GM19328 (cell line): ENCODE measurements at regions not wholly inside any gene's neighbourhood (a gene's known extent, or its start where the extent isn't known, plus 50 kb on each side); places are given as distances from the start of the nearest gene placed in this dataset.

Experiments used
- ATAC-seq: cut with Tn5 transposase; IDR thresholded peaks from one replicate; pipeline ENCODE4 v1.9.1; 2021; ENCODE audit warnings: mild to moderate bottlenecking, moderate library complexity; ENCODE audit not compliant: unreplicated experiment

DNA sequence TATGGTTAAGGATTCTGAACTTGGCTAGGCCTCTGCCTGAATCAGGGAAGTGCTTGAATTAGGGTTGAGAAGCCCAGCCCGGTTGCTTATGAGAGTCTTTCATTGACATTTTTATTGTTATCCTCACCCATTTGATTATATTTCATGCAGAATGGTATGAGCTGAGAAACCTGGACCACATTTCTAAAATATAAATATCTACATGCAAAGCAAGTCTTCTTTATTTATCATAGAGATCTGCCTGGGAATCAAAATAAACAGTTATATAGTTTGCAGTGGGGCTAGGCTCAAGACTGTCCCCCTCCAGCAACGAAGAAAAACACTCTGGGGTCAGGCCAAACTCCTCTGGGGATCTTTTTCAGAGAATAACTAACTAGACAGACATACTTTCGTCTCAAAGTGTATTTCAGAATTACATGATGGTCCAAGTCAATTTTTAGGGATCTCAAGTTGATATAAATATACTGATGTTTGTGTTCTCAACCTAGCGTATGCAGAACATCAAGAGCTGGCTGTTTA, 675.4 kb upstream of the NR2F2 start:
- no peak for ATAC-seq

DNA sequence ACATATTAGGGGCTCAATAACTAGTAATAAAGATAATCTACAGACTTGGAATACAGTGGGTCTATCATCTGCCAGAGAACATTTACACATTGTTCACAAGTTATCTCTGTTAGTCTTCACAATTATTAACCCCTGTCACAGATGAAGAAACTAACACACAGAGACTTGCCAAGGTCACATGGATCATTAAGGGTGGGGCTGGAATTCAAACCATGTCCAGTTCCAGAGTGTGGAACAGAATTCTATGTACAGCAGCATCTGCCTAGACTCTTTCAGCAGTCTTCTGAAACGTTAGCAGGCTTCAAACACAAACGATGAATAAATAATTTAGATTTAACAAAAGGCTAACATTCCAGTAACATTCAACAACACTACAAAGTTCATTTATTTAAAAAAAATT, 673.9 kb upstream of the NR2F2 start:
- no peak for ATAC-seq

DNA sequence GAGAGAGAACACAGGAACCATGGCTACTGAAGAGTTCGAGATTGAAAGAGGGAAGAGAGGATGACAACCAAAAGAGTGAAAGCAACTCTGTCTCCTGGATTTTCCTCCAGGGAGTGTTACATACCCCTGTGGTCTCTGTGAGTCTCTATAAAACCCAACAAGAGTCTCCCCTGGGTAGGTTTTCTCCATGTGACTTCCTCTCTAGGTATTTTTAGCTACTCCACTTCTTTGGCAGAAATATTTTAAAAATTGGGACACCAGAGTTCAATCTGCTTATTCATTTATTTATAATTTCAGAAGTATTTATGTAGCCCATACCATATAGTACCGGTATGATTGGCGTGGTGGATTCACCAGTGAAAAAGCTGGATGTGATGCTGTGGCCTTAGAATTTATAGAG, 671.7 kb upstream of the NR2F2 start:
- ATAC-seq: no peak

DNA sequence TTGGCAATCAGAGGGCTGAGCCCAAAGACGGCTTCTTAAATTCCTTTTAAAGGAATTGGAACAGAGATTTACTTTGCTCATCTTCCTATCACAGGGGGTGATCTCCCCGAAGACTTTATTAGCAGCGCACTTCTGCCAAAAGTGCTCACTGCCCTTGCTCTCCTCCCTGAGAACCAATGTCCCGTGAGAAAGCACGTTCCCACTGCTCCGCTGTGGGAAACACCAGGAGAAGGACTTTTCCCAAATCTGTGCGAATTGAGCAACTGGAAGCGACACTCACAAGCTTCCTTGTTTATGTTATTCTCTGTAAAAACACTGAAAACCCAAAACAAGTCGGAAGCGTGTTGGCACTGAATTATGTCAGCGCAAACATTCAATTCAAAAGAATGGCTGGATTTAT, 670.8 kb upstream of the NR2F2 start:
- no peak for ATAC-seq

DNA sequence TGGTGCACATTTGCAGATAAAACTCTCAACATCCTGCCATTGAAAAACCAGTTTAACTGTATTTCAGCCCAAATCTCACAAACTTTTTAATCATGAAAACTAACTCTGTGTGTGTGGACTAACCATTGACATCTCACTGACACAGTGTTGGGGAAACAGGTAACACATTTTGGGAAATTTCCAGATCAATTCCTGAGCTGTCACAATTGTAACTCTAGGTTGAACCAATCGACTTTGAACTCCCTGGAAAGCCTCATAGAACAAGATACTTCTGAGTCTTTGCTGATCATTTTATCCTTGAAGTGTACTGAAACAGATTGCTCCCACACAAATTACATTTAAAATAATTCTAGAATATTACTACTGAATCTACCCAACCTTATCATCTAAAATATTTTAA, 667.9 kb upstream of the NR2F2 start:
- no peak for ATAC-seq

DNA sequence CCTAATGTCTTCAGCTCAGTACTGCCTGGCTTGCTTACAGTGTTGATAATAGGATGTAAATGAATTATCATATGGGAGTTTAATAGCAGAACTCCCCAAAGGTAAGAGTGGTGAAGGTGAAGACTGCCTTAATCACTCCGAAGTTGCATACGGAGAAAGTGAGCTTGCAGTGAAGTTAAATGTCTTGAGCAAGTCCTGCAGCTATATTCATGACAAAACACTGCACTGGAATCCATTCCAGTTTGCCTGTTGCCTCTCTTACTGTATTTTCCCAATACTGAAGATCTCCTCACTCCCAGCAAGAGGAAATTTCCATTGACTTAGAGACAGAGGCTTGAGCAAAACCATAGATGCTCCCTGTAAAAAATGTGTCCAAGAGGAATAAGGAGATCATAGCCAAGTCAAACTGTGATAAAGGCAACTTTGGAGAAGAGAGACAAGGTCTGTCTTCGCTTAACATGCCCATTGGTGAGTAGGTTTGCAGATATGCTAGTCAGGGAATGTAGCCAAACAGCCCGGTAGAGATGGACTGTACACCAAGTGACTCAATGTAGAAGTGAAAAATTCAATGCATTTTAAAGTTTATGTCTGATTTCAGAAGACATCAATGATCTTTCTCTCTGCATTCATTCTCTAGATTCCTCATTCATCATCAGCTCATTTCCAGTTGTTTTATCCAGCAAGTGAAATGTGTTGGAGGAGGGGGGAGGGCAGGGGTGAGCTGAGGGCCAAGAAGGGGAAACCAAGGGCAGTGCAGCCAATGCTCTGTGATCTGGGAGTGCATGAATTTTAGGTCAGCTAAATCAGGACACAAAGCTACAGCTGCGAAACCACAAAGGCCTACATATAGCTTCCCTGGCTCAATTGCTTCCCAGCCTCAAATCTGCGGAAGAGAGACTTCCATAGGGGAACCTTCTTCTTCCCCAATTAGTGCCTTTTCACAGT, 667.1 kb upstream of the NR2F2 start:
- ATAC-seq: no peak

DNA sequence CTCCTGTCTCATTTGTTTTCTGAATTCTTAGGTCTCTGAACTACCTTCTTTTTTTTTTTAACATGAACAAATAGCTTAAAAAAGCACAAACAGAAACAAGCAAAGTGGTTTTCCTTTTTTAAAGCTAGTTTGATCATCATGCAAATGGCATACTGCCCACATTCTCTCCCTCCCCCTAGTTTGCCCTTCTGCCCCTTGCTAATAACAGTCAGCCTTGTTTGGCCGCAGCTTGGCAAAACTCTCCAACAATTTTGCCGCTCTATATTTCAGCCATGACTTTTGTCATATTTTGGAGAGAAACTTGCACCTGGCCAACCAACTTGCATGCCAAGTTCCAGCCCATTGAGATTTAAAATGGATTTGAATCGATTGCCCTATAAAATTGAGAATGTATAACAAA, 666.0 kb upstream of the NR2F2 start:
- no peak for ATAC-seq

DNA sequence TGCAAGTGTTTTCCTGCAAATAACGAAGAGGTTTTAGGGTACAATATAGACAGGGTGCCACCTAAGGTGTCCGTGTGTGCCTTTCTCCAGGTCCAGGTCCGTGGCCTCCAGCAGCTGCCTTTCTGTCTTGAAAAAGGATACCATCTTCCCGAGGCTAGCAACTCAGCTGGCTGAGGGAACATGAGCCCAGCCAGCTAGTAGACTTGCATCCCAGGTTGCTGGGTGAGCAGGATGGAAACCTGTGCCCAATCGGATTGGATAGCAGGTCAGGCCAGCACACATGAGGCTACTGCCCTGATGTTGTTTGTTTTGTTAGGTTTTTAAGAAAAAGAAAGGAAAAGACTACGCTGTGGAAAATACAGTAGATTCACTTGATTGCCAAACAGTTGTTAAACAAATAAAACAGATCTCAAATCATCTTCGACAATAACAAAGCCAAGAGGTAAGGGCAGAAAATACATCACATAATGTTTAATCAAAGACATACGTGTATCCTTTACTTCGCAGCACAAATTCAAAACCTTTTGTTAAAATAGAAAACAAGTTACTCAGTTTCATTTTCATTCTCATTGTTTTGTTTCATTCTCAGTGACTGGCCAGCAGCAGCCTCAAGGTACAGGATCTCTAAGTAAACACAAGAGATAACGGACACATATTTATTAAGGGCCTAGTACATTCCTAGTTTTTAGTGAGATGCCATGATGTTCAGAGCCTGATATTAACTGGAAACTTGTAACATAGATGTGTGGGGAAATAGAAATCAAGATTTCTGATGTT, 661.2 kb upstream of the NR2F2 start:
- ATAC-seq: no peak

DNA sequence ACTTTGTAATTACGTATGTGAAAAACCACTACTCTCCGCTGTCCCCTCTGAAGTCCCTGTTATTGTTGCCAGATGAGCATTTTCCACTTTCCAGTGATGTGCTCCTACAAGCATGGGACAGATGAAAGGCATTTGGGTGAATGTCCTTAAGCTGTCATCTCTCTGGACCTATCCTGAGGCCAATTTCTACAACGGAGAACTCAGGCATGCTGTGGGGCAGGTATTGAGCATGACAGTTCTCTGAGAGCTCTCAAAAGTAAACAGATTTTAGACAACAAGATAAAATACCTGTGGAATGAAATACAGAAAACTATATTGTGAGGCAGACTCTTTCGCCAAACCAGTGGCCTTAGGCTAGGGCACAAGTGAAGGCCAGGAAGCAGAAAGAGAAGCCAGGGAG, 656.5 kb upstream of the NR2F2 start:
- ATAC-seq: no peak

DNA sequence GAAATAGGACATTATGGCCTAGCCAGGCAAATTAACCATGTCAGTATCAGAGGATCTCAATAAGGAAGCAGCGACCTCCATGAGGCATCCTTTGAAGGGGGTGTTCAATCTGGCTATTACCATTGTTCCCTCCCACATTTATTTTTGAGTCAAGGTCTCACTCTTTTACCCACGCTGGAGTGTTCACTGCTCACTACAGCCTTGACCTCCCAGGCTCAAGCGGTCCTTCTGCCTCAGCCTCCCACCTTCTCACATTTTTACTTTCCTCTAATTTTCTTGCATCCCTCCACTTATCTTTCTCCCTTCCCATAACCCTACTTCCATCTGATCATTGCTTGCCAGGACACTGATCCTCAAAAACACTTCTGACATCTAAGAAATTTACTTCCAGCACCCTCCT, 654.0 kb upstream of the NR2F2 start:
- no peak for ATAC-seq

DNA sequence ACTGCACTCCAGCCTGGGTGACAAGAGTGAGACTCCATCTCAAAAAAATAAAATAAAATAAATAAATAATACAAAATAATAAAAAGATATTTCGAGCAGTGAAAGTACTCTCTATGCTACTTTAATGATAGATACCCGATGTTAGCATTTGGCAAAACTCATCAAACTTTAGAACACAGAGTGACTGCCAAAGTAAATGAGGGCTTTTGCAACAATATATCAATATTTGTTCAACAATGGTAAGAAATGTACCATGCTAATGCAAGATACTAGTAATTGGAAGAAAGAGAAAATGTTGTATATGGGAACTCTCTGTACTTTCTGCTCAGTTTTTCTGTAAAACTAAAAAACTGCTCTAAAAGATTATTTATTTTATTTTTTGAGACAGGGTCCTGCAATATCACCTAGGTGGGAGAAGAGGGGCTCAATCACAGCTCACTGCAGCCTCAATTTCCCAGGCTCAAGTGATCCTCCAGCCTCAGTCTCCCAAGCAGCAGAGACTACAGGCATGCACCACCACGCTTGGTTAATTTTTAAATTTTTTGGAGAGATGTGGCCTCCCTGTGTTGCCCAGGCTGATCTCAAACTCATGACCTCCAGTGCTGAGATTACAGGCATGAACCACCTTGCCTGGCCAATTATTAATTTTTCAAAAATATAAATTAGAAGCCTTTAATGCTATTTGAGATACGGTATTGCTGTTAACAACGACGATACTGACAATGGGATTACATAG, 650.5 kb upstream of the NR2F2 start:
- ATAC-seq: no peak

DNA sequence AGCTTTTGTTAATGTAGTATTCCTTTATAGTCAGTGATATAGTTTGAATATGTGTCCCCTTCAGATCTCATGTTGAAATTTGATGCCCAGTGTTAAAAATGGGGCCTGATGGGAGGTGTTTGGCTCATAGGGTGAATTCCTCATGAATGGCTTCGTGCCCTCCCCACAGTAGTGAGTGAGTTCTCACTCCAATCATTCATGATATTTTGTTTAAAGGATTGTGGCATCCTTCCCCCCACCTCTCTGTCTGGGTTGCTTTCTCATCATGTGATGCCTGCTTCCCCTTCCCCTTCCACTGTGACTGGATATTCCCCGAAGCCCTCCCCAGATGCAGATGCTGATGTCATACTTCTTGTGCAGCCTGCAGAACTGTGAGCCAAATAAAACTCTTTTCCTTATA, 649.8 kb upstream of the NR2F2 start:
- no peak for ATAC-seq

DNA sequence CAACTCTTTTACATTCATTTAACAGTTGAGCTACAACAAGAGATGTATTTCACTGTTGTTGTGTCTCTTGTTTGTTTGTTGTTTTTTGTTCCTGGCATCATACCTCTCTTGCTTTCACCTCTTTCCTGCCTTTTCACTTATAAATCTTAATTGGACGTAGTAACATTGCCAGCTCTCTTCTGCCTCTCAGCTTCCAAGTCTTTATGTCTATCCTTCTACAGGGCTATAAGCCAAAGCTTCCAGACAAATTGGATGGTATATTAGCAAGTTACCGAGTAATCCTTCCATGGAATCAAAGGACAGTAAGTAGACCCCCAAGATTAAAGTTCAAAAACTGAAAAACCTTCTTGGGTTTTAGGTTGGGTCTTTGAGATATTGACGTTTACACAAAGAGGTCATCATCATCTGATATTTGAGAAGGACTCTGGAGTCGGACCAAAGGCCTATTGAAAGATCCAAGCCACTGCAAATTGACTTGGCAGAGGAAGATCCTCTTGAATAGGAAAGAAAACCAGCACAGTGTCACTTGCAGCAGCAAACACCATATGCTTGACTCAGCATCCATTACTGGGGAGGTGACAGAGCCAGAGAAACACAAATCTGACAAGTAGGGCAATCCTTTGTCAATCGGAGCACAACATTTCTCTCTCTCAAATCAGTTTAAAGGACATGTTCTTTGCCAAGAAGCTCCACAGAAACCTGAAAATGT, 648.5 kb upstream of the NR2F2 start:
- no peak for ATAC-seq

DNA sequence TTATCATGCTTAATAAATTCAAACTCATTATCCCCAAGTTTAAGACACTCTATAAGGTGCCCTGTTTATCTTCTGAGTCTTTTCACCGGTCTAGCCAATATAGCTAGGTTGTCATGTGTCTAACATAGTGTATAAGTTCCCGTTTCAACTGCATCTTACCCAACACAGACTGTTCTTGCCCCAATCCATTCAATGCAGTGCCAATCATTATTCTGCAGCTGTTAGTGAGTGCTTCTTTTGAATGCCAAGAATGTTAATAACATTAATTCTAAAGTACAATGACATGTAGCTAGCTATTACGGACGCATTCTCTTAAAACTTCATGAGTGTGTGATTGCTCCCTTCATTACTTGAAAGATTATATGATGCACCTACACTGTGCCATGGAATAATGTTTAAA, 646.4 kb upstream of the NR2F2 start:
- ATAC-seq: no peak

DNA sequence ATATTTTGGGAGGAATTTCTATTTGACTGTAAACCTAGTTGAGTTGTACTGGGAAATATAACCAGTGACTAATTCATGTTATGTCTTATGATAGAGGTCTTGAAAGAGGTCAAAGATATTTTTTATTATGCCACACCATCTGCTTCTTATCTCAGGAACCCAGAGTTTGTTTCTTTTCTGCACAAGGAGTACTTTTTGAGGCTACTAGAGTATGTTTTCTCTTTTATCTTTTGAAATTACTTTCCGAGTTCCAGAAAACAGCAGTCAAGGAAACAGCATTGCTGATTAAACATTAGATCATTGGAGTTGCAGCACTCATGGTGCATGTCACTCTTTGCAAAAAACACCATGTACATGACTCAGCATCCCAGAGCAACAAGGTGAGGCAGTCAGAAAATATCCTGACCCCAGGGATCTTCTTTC, 645.8 kb upstream of the NR2F2 start:
- no peak for ATAC-seq

DNA sequence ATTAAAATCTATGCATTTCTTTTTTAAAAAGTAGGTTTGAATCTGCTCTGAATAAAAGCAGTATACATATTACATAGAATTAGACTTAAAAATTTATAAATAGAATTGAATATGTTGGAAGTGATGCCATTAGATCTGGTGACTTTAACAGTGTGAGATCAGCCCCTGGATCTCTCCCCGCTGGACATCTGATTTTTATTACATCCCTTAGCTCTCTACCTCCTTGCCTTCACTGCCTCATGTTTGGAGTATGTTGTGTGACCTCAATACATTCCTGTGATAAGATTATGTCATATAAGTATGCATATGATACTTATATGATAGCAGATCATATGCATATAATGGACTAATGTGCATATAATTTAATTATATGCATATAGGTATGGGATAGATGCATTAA, 643.4 kb upstream of the NR2F2 start:
- no peak for ATAC-seq

DNA sequence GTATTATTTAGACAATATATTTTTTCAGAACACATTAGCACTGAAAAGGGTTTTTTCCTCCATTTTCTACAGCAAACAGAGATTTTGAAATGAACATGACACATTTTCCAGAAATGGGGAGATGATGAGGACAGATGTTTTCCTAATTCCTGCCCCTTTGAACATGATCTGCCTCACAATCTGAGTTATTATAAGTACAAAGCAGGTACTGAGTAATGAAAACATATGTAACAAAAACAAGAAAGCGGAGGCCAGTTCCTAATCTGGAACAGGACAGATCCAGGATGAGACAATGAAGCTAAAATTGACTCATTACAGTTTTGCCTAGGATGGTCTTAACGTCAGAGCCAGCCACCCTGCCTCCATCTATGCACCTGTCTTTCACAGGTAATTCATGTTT, 642.8 kb upstream of the NR2F2 start:
- no peak for ATAC-seq

DNA sequence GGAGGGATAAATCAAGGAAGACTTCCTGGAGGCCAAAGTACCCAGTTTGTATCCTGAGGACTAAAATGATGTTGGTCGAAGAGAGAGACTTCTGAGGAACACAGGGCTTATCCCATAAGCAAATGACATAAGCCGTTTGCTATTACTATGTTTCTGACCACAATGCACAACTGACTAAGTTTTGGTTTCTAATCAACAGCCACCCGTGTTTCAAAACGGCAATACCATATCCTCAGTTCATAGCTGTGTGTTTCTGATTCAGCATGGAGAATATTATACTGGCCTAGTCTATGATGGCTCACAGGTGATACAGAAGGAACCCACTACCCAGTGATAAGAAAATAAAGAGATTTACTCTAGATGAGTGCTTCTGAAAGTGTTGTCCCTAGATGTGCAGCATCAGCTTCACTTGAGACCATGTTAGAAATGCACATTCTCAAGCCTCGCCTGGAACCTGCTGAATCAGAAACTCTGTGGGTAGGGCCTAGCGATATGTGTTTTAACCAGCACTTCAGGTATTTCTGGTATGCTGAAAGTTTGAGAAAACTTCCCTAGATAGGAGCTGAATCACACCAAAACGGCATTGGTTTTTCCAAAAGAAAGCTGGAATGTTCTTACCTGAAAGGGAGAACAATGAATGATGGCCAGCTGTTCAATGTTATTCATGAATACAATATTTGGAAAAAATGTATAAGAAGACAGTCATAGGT, 639.7 kb upstream of the NR2F2 start:
- ATAC-seq: no peak

DNA sequence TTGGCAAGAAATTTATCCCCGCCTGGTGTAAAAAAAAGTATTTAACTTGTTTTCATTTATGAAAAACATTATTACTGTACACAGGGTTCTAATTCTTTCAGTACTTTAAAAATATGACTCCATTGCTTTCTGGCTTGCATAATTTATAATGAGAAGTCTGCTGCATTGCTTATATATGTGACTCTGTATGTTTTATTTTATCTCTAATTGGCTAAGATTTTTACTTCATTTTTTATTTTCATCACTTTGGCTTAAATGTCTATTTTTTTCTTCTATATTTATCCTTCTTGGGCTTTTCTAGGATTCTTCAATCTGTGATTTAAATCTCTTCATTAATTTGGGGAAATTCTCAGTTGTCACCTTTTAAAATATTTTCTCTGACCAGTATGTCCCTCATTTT, 636.6 kb upstream of the NR2F2 start:
- no peak for ATAC-seq

DNA sequence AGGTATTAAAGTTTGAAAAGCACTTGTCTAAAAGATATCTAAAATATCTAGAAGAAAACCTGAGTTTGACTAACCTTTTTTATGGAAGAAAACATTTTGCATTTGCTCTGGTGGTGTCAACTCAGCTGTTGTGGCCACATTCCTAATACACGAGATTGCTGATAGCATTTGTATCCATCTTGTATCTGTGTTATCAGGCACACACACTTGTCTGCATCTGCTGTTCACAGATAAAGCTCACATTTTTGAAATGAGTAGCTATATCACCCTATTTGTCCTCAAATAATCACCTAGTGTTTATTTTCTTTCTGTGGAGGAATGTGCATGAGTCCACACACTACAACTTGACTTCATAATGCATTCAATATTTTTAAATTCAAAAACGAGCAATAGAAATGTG, 632.3 kb upstream of the NR2F2 start:
- ATAC-seq: no peak
